ENCODE measurements at regions not wholly inside any gene's neighbourhood (a gene's known extent, or its start where the extent isn't known, plus 50 kb on each side); places are given as distances from the start of the nearest gene placed in this dataset.

DNA sequence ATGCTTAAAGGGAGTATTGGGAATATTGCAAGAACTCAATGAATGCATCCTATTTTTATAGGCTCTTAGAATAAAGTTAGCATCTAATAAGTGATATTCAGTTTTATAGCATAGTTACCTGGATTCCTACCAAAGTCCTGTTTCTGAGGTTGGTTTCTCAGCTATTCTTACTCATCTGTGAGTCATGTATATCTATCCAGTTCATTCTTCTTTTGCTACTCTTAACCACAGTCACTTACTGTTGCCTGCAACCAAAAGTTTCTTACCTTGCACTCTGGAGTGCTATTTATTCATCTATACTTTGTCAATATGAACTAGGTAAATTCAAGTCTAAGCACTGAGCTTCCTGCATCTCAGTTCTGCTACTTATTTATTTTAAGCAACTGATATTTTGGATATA lies 322.5 kb downstream of the HS3ST1 start:
- TF ChIP-seq ZNF274 (IDR thresholded peaks at IDR 0.05; ENCODE audit: low read depth, low read length) (no peak), SUZ12 (IDR thresholded peaks at IDR 0.05; ENCODE audit: extremely low read depth, insufficient read depth, insufficient read length) (no peak), YY1 (IDR thresholded peaks at IDR 0.05; ENCODE audit: insufficient read depth, insufficient read length) (no peak)

Measured in NT2/D1 (cell line).